Osteoblast (primary cell): ENCODE measurements at regions not wholly inside any gene's neighbourhood (a gene's known extent, or its start where the extent isn't known, plus 50 kb on each side); places are given as distances from the start of the nearest gene placed in this dataset.

ENCODE experiments used
- DNase-seq: peaks from one replicate; pipeline ENCODE4 v3.0.0; 2011; ENCODE audit warnings: low spot score, mixed read lengths; ENCODE audit not compliant: insufficient read length; ENCODE audit errors: missing footprints
- H2AFZ ChIP-seq: 2 replicates; pipeline ENCODE4 v1.6.0; 2011; ENCODE audit warnings: mild to moderate bottlenecking, low read length
- H3K27ac ChIP-seq: 2 replicates; pipeline ENCODE4 v1.5.1; 2011; ENCODE audit warnings: mild to moderate bottlenecking, low read depth, low read length, moderate library complexity
- H3K27me3 ChIP-seq: 2 replicates; pipeline ENCODE4 v1.6.0; 2012; ENCODE audit warnings: mild to moderate bottlenecking, control low read depth, inconsistent platforms, low read length, moderate library complexity; ENCODE audit not compliant: insufficient read depth
- H3K36me3 ChIP-seq: 2 replicates; pipeline ENCODE4 v1.5.1; 2011; ENCODE audit warnings: mild to moderate bottlenecking, low read length, control low read depth, moderate library complexity; ENCODE audit not compliant: insufficient read depth
- H3K4me1 ChIP-seq: 2 replicates; pipeline ENCODE4 v1.5.1; 2011; ENCODE audit warnings: mild to moderate bottlenecking, low read length, control low read depth, moderate library complexity; ENCODE audit not compliant: insufficient read depth
- H3K4me2 ChIP-seq: 2 replicates; pipeline ENCODE4 v1.6.0; 2011; ENCODE audit warnings: mild to moderate bottlenecking, low read length; ENCODE audit not compliant: insufficient read depth
- H3K4me3 ChIP-seq: fragments of 200-600 bp; sonication (generic); 3 replicates; pipeline ENCODE4 v1.5.1; 2012; ENCODE audit warnings: mild to moderate bottlenecking, low read length, inconsistent platforms; ENCODE audit not compliant: insufficient read depth
- H3K79me2 ChIP-seq: 2 replicates; pipeline ENCODE4 v1.6.0; 2012; ENCODE audit warnings: mild to moderate bottlenecking, low read length, control low read depth, inconsistent platforms; ENCODE audit not compliant: insufficient read depth
- H3K9me3 ChIP-seq: 2 replicates; pipeline ENCODE4 v1.5.1; 2011; ENCODE audit warnings: low read depth, low read length, control low read depth
- H4K20me1 ChIP-seq: 2 replicates; pipeline ENCODE4 v1.6.0; 2012; ENCODE audit warnings: mild to moderate bottlenecking, low read length, control low read depth; ENCODE audit not compliant: insufficient read depth
- CTCF ChIP-seq: IDR thresholded peaks from 2 replicates; pipeline ENCODE4 v1.5.1; 2011; ENCODE audit warnings: mild to moderate bottlenecking, low read depth, low read length, moderate library complexity; ENCODE audit errors: extremely low read depth

GRCh38 chr5:4054092-4054491 is 458.5 kb downstream of the IRX1 start:
- Histone ChIP-seq H3K4me3 (no peak overlapping the region), H3K27ac (no peak overlapping the region), H3K4me1 (no peaks in the 10 kb centered on the region), H3K79me2 (no peaks in the 10 kb centered on the region), H3K9me3 (no peaks in the 10 kb centered on the region), H2AFZ (no peak overlapping the region), H3K27me3 (no peaks in the 10 kb centered on the region), H3K4me2 (no peak overlapping the region), H4K20me1 (no peaks in the 10 kb centered on the region), H3K36me3 (no peaks in the 10 kb centered on the region)
- no peak for TF ChIP-seq CTCF
- no peak for DNase-seq

GRCh38 chr5:4058899-4059298 is 463.3 kb downstream of the IRX1 start:
- Histone ChIP-seq H4K20me1 (no peaks in the 10 kb centered on the region), H3K27me3 (no peaks in the 10 kb centered on the region), H3K9me3 (no peaks in the 10 kb centered on the region), H3K4me1 (no peaks in the 10 kb centered on the region), H3K79me2 (no peaks in the 10 kb centered on the region), H3K27ac (no peak overlapping the region), H3K36me3 (no peaks in the 10 kb centered on the region), H3K4me2 (no peak overlapping the region), H2AFZ (no peak overlapping the region), H3K4me3 (no peak overlapping the region)
- TF ChIP-seq CTCF: no peak
- DNase-seq: no peak

- no peak overlapping the region for H2AFZ ChIP-seq
- H3K9me3 ChIP-seq: no peaks in the 10 kb centered on the region
- H3K27me3 ChIP-seq: no peaks in the 10 kb centered on the region
- DNase-seq: no peak
- H3K4me3 ChIP-seq: no peak overlapping the region
- H3K4me1 ChIP-seq: no peaks in the 10 kb centered on the region
- TF ChIP-seq CTCF: no peak
- H3K36me3 ChIP-seq: no peaks in the 10 kb centered on the region
- H3K4me2 ChIP-seq: no peak overlapping the region
- no peaks in the 10 kb centered on the region for H4K20me1 ChIP-seq
- H3K27ac ChIP-seq: no peak overlapping the region
- no peaks in the 10 kb centered on the region for H3K79me2 ChIP-seq
Observed at GRCh38 chr5:4065472-4066320, 470.1 kb downstream of the IRX1 start.

- Histone ChIP-seq H3K27me3 (no peaks in the 10 kb centered on the region), H3K36me3 (no peaks in the 10 kb centered on the region), H3K4me3 (no peak overlapping the region), H4K20me1 (no peaks in the 10 kb centered on the region), H3K9me3 (no peaks in the 10 kb centered on the region), H2AFZ (no peak overlapping the region), H3K4me1 (no peaks in the 10 kb centered on the region), H3K27ac (no peak overlapping the region), H3K4me2 (no peak overlapping the region), H3K79me2 (no peaks in the 10 kb centered on the region)
- no peak for DNase-seq
- TF ChIP-seq CTCF: no peak
Observed at GRCh38 chr5:4068171-4068570, 472.5 kb downstream of the IRX1 start.
